H1 (cell line): ENCODE measurements at regions not wholly inside any gene's neighbourhood (a gene's known extent, or its start where the extent isn't known, plus 50 kb on each side); places are given as distances from the start of the nearest gene placed in this dataset.

Experiments
- CTCF ChIA-PET: fragments of 300-600 bp; sonication (Branson Sonifier 250); formaldehyde crosslinking; loops from one replicate; lab custom pipeline; 2021; ENCODE audit not compliant: partially characterized antibody; lab: Charles Lee
- POLR2A ChIA-PET: fragments of 300-600 bp; sonication (Branson Sonifier 250); formaldehyde crosslinking; loops from one replicate; lab custom pipeline; 2021; ENCODE audit warnings: inconsistent platforms; ENCODE audit not compliant: partially characterized antibody; lab: Charles Lee
- DNase-seq, 2 experiments: peaks; one replicate each; pipeline versions ENCODE4 v3.0.0 to v3.0.0-alpha.2; 2010 to 2022; ENCODE audit warnings: low spot score in 2 of 2, low read depth in 1 of 2, mixed read lengths in 1 of 2
- FAIRE-seq: peaks from 2 replicates; lab custom pipeline; 2011; peaks lifted over from hg19 to GRCh38; lab: Jason Lieb, UNC
- H2AFZ ChIP-seq: 2 replicates; pipeline ENCODE4 v1.8.1; 2012; ENCODE audit warnings: low read length, inconsistent platforms
- H2AK5ac ChIP-seq: 2 replicates; pipeline ENCODE4 v1.6.1; 2013; ENCODE audit warnings: low read depth, low read length
- H2BK120ac ChIP-seq: replicated peaks from 2 replicates; pipeline ENCODE3; 2013; ENCODE audit warnings: low read depth, low read length, inconsistent platforms
- H2BK12ac ChIP-seq: 2 replicates; pipeline ENCODE4 v1.6.1; 2013; ENCODE audit warnings: low read depth, low read length
- H2BK15ac ChIP-seq: 2 replicates; pipeline ENCODE4 v1.6.1; 2013; ENCODE audit warnings: low read length
- H2BK20ac ChIP-seq: 2 replicates; pipeline ENCODE4 v1.6.1; 2013; ENCODE audit warnings: low read length
- H2BK5ac ChIP-seq: 2 replicates; pipeline ENCODE4 v1.6.1; 2013; ENCODE audit warnings: low read depth, low read length
- H3K14ac ChIP-seq: 2 replicates; pipeline ENCODE4 v1.6.1; 2013; ENCODE audit warnings: inconsistent platforms; ENCODE audit not compliant: insufficient read length
- H3K18ac ChIP-seq: 2 replicates; pipeline ENCODE4 v1.6.1; 2013; ENCODE audit warnings: low read length; ENCODE audit errors: extremely low read depth
- H3K23ac ChIP-seq: 2 replicates; pipeline ENCODE4 v1.6.1; 2013; ENCODE audit warnings: inconsistent platforms; ENCODE audit not compliant: insufficient read length
- H3K23me2 ChIP-seq: 2 replicates; pipeline ENCODE4 v1.6.1; 2013; ENCODE audit warnings: low read depth, low read length
- H3K27ac ChIP-seq: 2 replicates; pipeline ENCODE4 v1.6.1; 2011; ENCODE audit warnings: low read depth, low read length, inconsistent platforms
- H3K27me3 ChIP-seq, 4 experiments: replicated peaks in 1 of 4; 1 replicate in 1 of 4; 2 replicates in 3 of 4; pipeline versions ENCODE4 v1.6.1 to v1.8.1; 2011 to 2013; ENCODE audit warnings: low read length in 3 of 4, mild to moderate bottlenecking in 3 of 4, inconsistent platforms in 2 of 4, mixed read lengths in 2 of 4, moderate library complexity in 1 of 4; ENCODE audit not compliant: control insufficient read depth in 3 of 4, insufficient read depth in 3 of 4; ENCODE audit errors: extremely low read depth in 1 of 4
- H3K36me3 ChIP-seq, 4 experiments: 2 replicates each; pipeline versions ENCODE4 v1.6.1 to v1.8.1; 2011 to 2013; ENCODE audit warnings: mild to moderate bottlenecking in 4 of 4, low read length in 3 of 4, moderate library complexity in 2 of 4, control low read depth in 1 of 4, inconsistent platforms in 1 of 4; ENCODE audit not compliant: insufficient read depth in 4 of 4, control insufficient read depth in 2 of 4
- H3K4ac ChIP-seq: replicated peaks from 2 replicates; pipeline ENCODE3; 2013; ENCODE audit warnings: low read length, low read depth, mixed read lengths, inconsistent platforms; ENCODE audit not compliant: insufficient read length
- H3K4me1 ChIP-seq, 4 experiments: replicated peaks in 1 of 4; 1 replicate in 1 of 4; 2 replicates in 3 of 4; pipeline versions ENCODE4 v1.6.1 to v1.8.1; 2011 to 2013; ENCODE audit warnings: low read length in 3 of 4, inconsistent platforms in 2 of 4, mixed read lengths in 1 of 4; ENCODE audit not compliant: insufficient read depth in 4 of 4, control insufficient read depth in 3 of 4
- H3K4me2 ChIP-seq, 2 experiments: 2 replicates each; pipeline versions ENCODE4 v1.6.1 to v1.8.1; 2011 to 2013; ENCODE audit warnings: low read depth in 2 of 2, low read length in 2 of 2, control low read depth in 1 of 2, inconsistent platforms in 1 of 2, mild to moderate bottlenecking in 1 of 2; ENCODE audit not compliant: insufficient read depth in 1 of 2
- H3K4me3 ChIP-seq, 4 experiments: fragments of 200-600, 300-600 bp in 1 of 4; sonication (generic), shearing (Covaris generic), sonication (Bioruptor Twin) in 1 of 4; 2 replicates each; pipeline versions ENCODE4 v1.5.1 to v1.8.1; 2011 to 2016; ENCODE audit warnings: low read length in 4 of 4, low read depth in 3 of 4, control low read depth in 2 of 4, inconsistent platforms in 2 of 4, mild to moderate bottlenecking in 2 of 4, mixed read lengths in 1 of 4, moderate library complexity in 1 of 4; ENCODE audit not compliant: insufficient read depth in 2 of 4; ENCODE audit errors: extremely low read depth in 1 of 4
- H3K56ac ChIP-seq: replicated peaks from 2 replicates; pipeline ENCODE3; 2013; ENCODE audit warnings: low read depth, mild to moderate bottlenecking, mixed read lengths, low read length, inconsistent platforms; ENCODE audit not compliant: insufficient read length
- H3K79me1 ChIP-seq: 2 replicates; pipeline ENCODE4 v1.6.1; 2013; ENCODE audit warnings: low read depth, low read length, control low read depth
- H3K79me2 ChIP-seq, 2 experiments: 2 replicates each; pipeline versions ENCODE4 v1.6.1 to v1.8.1; 2012 to 2013; ENCODE audit warnings: low read length in 2 of 2, mild to moderate bottlenecking in 2 of 2, inconsistent platforms in 1 of 2; ENCODE audit not compliant: insufficient read depth in 2 of 2, control insufficient read depth in 1 of 2
- H3K9ac ChIP-seq, 4 experiments: replicated peaks in 1 of 4; 1 replicate in 1 of 4; 2 replicates in 3 of 4; pipeline versions ENCODE4 v1.6.1 to v1.8.1; 2011 to 2013; ENCODE audit warnings: low read depth in 3 of 4, low read length in 3 of 4, control low read depth in 2 of 4, mild to moderate bottlenecking in 2 of 4, moderate library complexity in 2 of 4, inconsistent platforms in 1 of 4; ENCODE audit errors: extremely low read depth in 1 of 4
- H3K9me3 ChIP-seq, 2 experiments: 2 replicates each; pipeline versions ENCODE4 v1.6.1 to v1.8.1; 2012 to 2013; ENCODE audit warnings: mild to moderate bottlenecking in 2 of 2, moderate library complexity in 2 of 2, control low read depth in 1 of 2, inconsistent platforms in 1 of 2, low read depth in 1 of 2, low read length in 1 of 2, mixed read lengths in 1 of 2; ENCODE audit not compliant: insufficient read depth in 2 of 2
- H4K20me1 ChIP-seq, 2 experiments: replicated peaks in 1 of 2; 2 replicates each; pipeline versions ENCODE3 to v1.8.1; 2011 to 2013; ENCODE audit warnings: inconsistent platforms in 2 of 2, low read length in 2 of 2, mild to moderate bottlenecking in 1 of 2; ENCODE audit not compliant: insufficient read depth in 2 of 2, control insufficient read depth in 1 of 2
- H4K5ac ChIP-seq: 2 replicates; pipeline ENCODE4 v1.6.1; 2013; ENCODE audit warnings: low read length, low read depth, mixed read lengths, inconsistent platforms; ENCODE audit not compliant: insufficient read length
- H4K8ac ChIP-seq: 2 replicates; pipeline ENCODE4 v1.8.0; 2013; ENCODE audit warnings: mild to moderate bottlenecking, moderate library complexity, low read length, inconsistent platforms; ENCODE audit not compliant: insufficient read depth; ENCODE audit errors: extremely low read depth
- H4K91ac ChIP-seq: replicated peaks from 2 replicates; pipeline ENCODE3; 2013; ENCODE audit warnings: low read length, mixed read lengths, inconsistent platforms; ENCODE audit not compliant: insufficient read length
- CBX8 ChIP-seq: fragments of 300-800, 300-1000 bp; sonication (generic); IDR thresholded peaks from 2 replicates; pipeline ENCODE4 v1.7.1; 2016; ENCODE audit warnings: low read depth, low read length, borderline replicate concordance
- CTBP2 ChIP-seq: IDR thresholded peaks from 2 replicates; pipeline ENCODE4 v1.7.0; 2011; ENCODE audit warnings: borderline replicate concordance, mild to moderate bottlenecking, moderate library complexity, mixed read lengths, low read length; ENCODE audit not compliant: insufficient read depth, insufficient read length
- NANOG ChIP-seq: IDR thresholded peaks from 2 replicates; pipeline ENCODE4 v1.6.1; 2011; ENCODE audit warnings: low read length, low read depth, mild to moderate bottlenecking, inconsistent platforms; ENCODE audit not compliant: insufficient read depth, poor library complexity, severe bottlenecking
- WGBS, 2 experiments: shearing (Covaris generic) in 1 of 2; methylation state at CpG; one replicate each; pipeline versions ENCODE4 v1.1.6 to v1.1.7; 2013 to 2015; ENCODE audit warnings: low lambda C conversion rate in 2 of 2, mixed read lengths in 2 of 2, inconsistent platforms in 1 of 2, low coverage in 1 of 2, missing lambda C conversion rate in 1 of 2; ENCODE audit not compliant: insufficient replicate concordance in 2 of 2, insufficient coverage in 1 of 2, insufficient read length in 1 of 2; ENCODE audit errors: extremely low coverage in 1 of 2, missing lambda C conversion rate in 1 of 2; 5-methylcytosine and 5-hydroxymethylcytosine counted together

DNA sequence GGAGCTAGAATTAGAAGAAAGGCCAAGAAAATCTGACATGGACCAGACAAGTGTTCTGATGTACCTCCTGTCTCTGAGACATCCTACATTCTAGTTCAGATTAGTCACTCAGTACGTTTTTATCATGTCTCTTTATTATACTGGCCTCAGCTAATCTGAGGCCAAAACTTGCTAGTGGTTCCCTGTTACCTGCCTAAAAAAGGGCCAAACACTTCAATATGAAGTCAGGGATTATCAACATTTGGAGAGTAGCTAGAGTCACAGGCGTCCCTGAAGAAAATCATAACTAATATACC lies 587.4 kb downstream of the PRELID2 start:
- H2BK15ac ChIP-seq: no peak overlapping the region
- H3K79me1 ChIP-seq: no peaks in the 10 kb centered on the region
- H3K79me2 ChIP-seq: no peaks in the 10 kb centered on the region
- H4K5ac ChIP-seq: peak overlapping the region; percentile 4
- H3K9me3 ChIP-seq: no peaks in the 10 kb centered on the region
- CTCF ChIA-PET: interaction anchor here (2.9 kb wide), 1 partner anchor 10 kb away, joined by 12 read pairs; no protein-coding TSS in a partner anchor
- no peak overlapping the region for H2AK5ac ChIP-seq
- H2BK5ac ChIP-seq: no peak overlapping the region
- no peak overlapping the region for H3K23ac ChIP-seq
- H2AFZ ChIP-seq: no peak overlapping the region
- H4K8ac ChIP-seq: no peak overlapping the region
- H3K27ac ChIP-seq: no peak overlapping the region
- H3K9ac ChIP-seq: no peak overlapping the region
- no peak overlapping the region for H2BK20ac ChIP-seq
- no peak overlapping the region for H3K4me2 ChIP-seq
- H3K56ac ChIP-seq: no peak overlapping the region
- no peak overlapping the region for H3K14ac ChIP-seq
- no peak overlapping the region for H2BK12ac ChIP-seq
- no peak overlapping the region for H3K4ac ChIP-seq
- H2BK120ac ChIP-seq: no peak overlapping the region
- no peak overlapping the region for H3K18ac ChIP-seq
- H3K23me2 ChIP-seq: no peaks in the 10 kb centered on the region
- 100% methylated on average over 2 of the region's 2 CpGs; no CpG with 5 or more reads in 1 of the 2 experiments for WGBS, 2 experiments
- H4K91ac ChIP-seq: peak overlapping the region; percentile 8
- H3K36me3 ChIP-seq: no peaks in the 10 kb centered on the region
- no peak overlapping the region for H3K4me3 ChIP-seq
- H3K27me3 ChIP-seq: no peaks in the 10 kb centered on the region
- DNase-seq: no peak
- no peak for FAIRE-seq
- POLR2A ChIA-PET: no interaction called here
- peaks cover 2 to 6% (median 4%) of the 10 kb centered on the region in 4 experiments; a peak in 5 of 7 replicates for H3K4me1 ChIP-seq
- no peaks in the 10 kb centered on the region for H4K20me1 ChIP-seq
- TF ChIP-seq CTBP2 (no peak), NANOG (no peak), CBX8 (no peak)
